Peyer's patch (tissue), 4 donors: ENCODE measurements at regions not wholly inside any gene's neighbourhood (a gene's known extent, or its start where the extent isn't known, plus 50 kb on each side); places are given as distances from the start of the nearest gene placed in this dataset.
"Not testable (repeated sequence)": the region's sequence is repeated elsewhere in the genome, so short reads cannot be mapped to it uniquely, and the experiment has no call there.

Experiments used
- DNase-seq, 3 donors: peaks; one replicate each; pipeline ENCODE4 v3.0.0-alpha.2; 2017 to 2019
- H3K27ac ChIP-seq, 4 donors: fragments of 200-600 bp; sonication (generic); one replicate each; pipeline ENCODE4 v1.5.1; 2016 to 2019
- H3K27me3 ChIP-seq, 2 donors: fragments of 200-600 bp; sonication (generic); one replicate each; pipeline ENCODE4 v1.5.1; 2019
- H3K36me3 ChIP-seq, 3 donors: fragments of 200-600 bp; sonication (generic); one replicate each; pipeline ENCODE4 v1.5.1; 2016 to 2019
- H3K4me1 ChIP-seq, 4 donors: fragments of 200-600 bp; sonication (generic); one replicate each; pipeline ENCODE4 v1.5.1; 2016 to 2019
- H3K4me3 ChIP-seq, 4 donors: fragments of 200-600 bp; sonication (generic); 1 replicate in 3 of 4; 2 replicates in 1 of 4; pipeline ENCODE4 v1.5.1; 2016 to 2019; ENCODE audit warnings: mild to moderate bottlenecking in 1 of 4
- H3K9me3 ChIP-seq, 4 donors: fragments of 200-600 bp; sonication (generic); one replicate each; pipeline ENCODE4 v1.5.1; 2016 to 2019; ENCODE audit warnings: mild to moderate bottlenecking in 1 of 4
- CTCF ChIP-seq, 6 experiments: fragments of 450-650 bp in 4 of 6; fragments of 200-600 bp in 2 of 6; sonication (generic) in 1 of 6; IDR thresholded peaks; one replicate each; pipeline ENCODE4 v1.5.1; 2017 to 2019; ENCODE audit warnings: antibody characterized with exemption in 6 of 6, mild to moderate bottlenecking in 3 of 6, moderate library complexity in 1 of 6
- POLR2A ChIP-seq, 2 donors: fragments of 450-650 bp; IDR thresholded peaks; one replicate each; pipeline ENCODE4 v1.5.1; 2017; ENCODE audit warnings: antibody characterized with exemption in 2 of 2, mild to moderate bottlenecking in 2 of 2, moderate library complexity in 2 of 2

DNA sequence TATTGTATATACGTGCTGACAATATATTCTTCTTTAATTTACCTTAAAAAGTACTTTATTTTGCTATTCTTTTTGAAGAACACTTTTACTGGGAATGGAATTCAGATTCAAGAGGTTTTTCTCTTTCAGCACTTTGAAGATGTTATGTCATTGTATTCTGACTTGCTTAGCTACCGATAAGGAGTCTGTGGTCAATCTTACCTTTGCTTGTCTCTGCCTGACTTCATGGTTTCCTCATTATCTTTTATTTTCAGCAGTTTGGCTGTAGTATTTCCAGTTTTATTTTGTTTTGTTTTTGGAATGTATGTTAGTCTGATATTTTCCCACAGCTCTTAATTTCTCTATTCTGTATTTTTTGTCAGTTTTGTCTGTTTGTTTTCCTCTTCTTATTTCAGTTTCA lies 187.9 kb upstream of the SMIM30 start:
- no peak overlapping the region for H3K27ac ChIP-seq
- no peak for DNase-seq
- no peaks in the 10 kb centered on the region for H3K9me3 ChIP-seq
- H3K36me3 ChIP-seq = no peaks in the 10 kb centered on the region
- no peak overlapping the region for H3K4me3 ChIP-seq
- H3K4me1 ChIP-seq = no peaks in the 10 kb centered on the region
- no peaks in the 10 kb centered on the region for H3K27me3 ChIP-seq
- TF ChIP-seq POLR2A (IDR thresholded peaks at IDR 0.05) (no peak), CTCF (IDR thresholded peaks at IDR 0.05) (no peak)

GRCh38 chr7:113304104-113304503 lies 185.8 kb upstream of the SMIM30 start:
- no peak overlapping the region for H3K4me3 ChIP-seq
- TF ChIP-seq POLR2A (IDR thresholded peaks at IDR 0.05) = no peak
- no peaks in the 10 kb centered on the region for H3K27me3 ChIP-seq
- no peaks in the 10 kb centered on the region for H3K36me3 ChIP-seq
- no peak for DNase-seq
- H3K4me1 ChIP-seq = no peaks in the 10 kb centered on the region
- no peak overlapping the region for H3K27ac ChIP-seq
- H3K9me3 ChIP-seq = no peaks in the 10 kb centered on the region

DNA sequence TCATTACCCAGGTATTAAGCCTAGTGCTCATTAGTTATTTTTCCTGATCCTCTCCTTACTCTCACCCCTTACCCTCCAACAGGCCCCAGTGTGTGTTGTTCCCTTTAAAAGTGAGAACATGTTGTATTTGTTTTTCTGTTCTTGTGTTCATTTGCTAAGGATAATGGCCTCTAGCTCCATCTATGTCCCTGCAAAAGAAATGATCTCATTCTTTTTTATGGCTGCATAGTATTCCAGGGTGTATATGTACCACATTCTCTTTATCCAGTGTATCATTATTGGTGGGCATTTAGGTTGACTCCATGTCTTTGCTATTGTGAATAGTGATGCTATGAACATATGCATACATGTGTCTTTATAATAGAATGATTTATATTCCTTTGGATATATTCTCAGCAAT lies 185.0 kb upstream of the SMIM30 start:
- H3K9me3 ChIP-seq, H3K4me1 ChIP-seq, H3K36me3 ChIP-seq, H3K27ac ChIP-seq, H3K27me3 ChIP-seq, DNase-seq, H3K4me3 ChIP-seq: not testable (repeated sequence)

DNA sequence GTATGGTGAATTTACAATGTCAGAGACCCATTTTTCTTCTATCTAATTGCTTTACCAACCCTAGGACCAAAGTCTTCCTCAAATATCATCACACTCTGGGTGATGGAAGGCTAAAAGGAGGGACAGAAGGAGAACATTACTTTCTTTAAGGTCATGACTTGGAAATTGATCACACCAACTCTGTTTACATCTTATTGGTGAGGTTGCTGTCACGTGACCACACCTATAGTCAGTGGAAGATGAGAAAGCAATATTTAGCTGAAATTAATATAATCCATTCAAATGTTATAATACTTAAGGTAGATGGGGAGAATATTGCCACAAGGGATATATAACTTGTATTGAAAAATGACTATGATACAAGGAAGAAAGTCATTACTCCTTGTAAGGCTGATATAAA lies 183.6 kb upstream of the SMIM30 start:
- no peaks in the 10 kb centered on the region for H3K9me3 ChIP-seq
- H3K4me3 ChIP-seq = no peak overlapping the region
- H3K27ac ChIP-seq = no peak overlapping the region
- no peaks in the 10 kb centered on the region for H3K4me1 ChIP-seq
- TF ChIP-seq POLR2A (IDR thresholded peaks at IDR 0.05) (no peak), CTCF (IDR thresholded peaks at IDR 0.05) (no peak)
- H3K27me3 ChIP-seq = no peaks in the 10 kb centered on the region
- H3K36me3 ChIP-seq = no peaks in the 10 kb centered on the region
- no peak for DNase-seq

- Histone ChIP-seq H3K4me3 (no peak overlapping the region), H3K36me3 (no peaks in the 10 kb centered on the region), H3K27ac (no peak overlapping the region), H3K9me3 (no peaks in the 10 kb centered on the region), H3K27me3 (no peaks in the 10 kb centered on the region), H3K4me1 (no peaks in the 10 kb centered on the region)
- TF ChIP-seq CTCF (IDR thresholded peaks at IDR 0.05) (no peak), POLR2A (IDR thresholded peaks at IDR 0.05) (no peak)
- no peak for DNase-seq
Observed at GRCh38 chr7:113301141-113301540, 182.8 kb upstream of the SMIM30 start.

DNA sequence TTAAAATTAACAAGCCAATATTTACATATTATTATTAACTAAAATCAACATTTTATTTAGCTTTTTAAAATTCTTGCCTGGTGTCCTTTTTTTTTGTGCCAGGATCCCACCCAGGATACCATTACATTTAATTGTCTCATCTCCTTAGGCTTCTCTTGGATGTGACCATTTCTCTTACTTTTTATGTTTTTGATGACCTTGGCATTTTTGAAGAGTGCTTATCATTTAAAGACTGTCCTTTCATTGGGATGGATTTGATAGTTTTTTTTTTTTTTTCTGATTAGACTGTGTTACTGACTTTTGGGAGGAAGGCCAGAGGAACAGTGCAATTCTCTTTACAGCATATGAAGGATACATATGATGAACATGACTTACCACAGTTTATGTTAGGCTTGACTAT lies 181.4 kb upstream of the SMIM30 start:
- no peaks in the 10 kb centered on the region for H3K9me3 ChIP-seq
- no peak overlapping the region for H3K4me3 ChIP-seq
- H3K36me3 ChIP-seq = no peaks in the 10 kb centered on the region
- no peaks in the 10 kb centered on the region for H3K27me3 ChIP-seq
- no peak for TF ChIP-seq POLR2A (IDR thresholded peaks at IDR 0.05)
- TF ChIP-seq CTCF (IDR thresholded peaks at IDR 0.05) = no peak
- H3K27ac ChIP-seq = no peak overlapping the region
- no peak for DNase-seq
- H3K4me1 ChIP-seq = no peaks in the 10 kb centered on the region

GRCh38 chr7:113298501-113298900 lies 180.1 kb upstream of the SMIM30 start:
- H3K36me3 ChIP-seq = no peaks in the 10 kb centered on the region
- no peak overlapping the region for H3K27ac ChIP-seq
- DNase-seq = no peak
- TF ChIP-seq POLR2A (IDR thresholded peaks at IDR 0.05) (no peak), CTCF (IDR thresholded peaks at IDR 0.05) (no peak)
- no peaks in the 10 kb centered on the region for H3K27me3 ChIP-seq
- H3K4me3 ChIP-seq = no peak overlapping the region
- H3K4me1 ChIP-seq = no peaks in the 10 kb centered on the region
- no peaks in the 10 kb centered on the region for H3K9me3 ChIP-seq
